ENCODE measurements at regions not wholly inside any gene's neighbourhood (a gene's known extent, or its start where the extent isn't known, plus 50 kb on each side); places are given as distances from the start of the nearest gene placed in this dataset.
"Not testable (repeated sequence)": the region's sequence is repeated elsewhere in the genome, so short reads cannot be mapped to it uniquely, and the experiment has no call there.

- DNase-seq (ENCODE audit: low read depth): no peak
Measured at GRCh38 chr14:55846826-55847446, 266.9 kb downstream of the KTN1 start.

GRCh38 chr14:55847766-55848165 lies 267.8 kb downstream of the KTN1 start:
- no peak for DNase-seq (ENCODE audit: low read depth)

GRCh38 chr14:55848964-55849363 lies 269.0 kb downstream of the KTN1 start:
- DNase-seq (ENCODE audit: low read depth): no peak

- DNase-seq (ENCODE audit: low read depth): no peak
Measured at GRCh38 chr14:55849833-55850232, 268.4 kb upstream of the PELI2 start.

GRCh38 chr14:55850825-55851241 lies 267.4 kb upstream of the PELI2 start:
- no peak for DNase-seq (ENCODE audit: low read depth)

- DNase-seq (ENCODE audit: low read depth): no peak
Measured at GRCh38 chr14:55851301-55851700, 266.9 kb upstream of the PELI2 start.

GRCh38 chr14:55851961-55852360 lies 266.2 kb upstream of the PELI2 start:
- DNase-seq (ENCODE audit: low read depth): no peak

- DNase-seq (ENCODE audit: low read depth): no peak
Measured at GRCh38 chr14:55855751-55856150, 262.5 kb upstream of the PELI2 start.

GRCh38 chr14:55858604-55859003 lies 259.6 kb upstream of the PELI2 start:
- no peak for DNase-seq (ENCODE audit: low read depth)

- not testable (repeated sequence) for DNase-seq (ENCODE audit: low read depth)
Measured at GRCh38 chr14:55861561-55861960, 256.6 kb upstream of the PELI2 start.

- DNase-seq (ENCODE audit: low read depth): no peak
Measured at GRCh38 chr14:55864890-55865655, 253.1 kb upstream of the PELI2 start.

GRCh38 chr14:55867311-55867710 lies 250.9 kb upstream of the PELI2 start:
- DNase-seq (ENCODE audit: low read depth): no peak

- no peak for DNase-seq (ENCODE audit: low read depth)
Measured at GRCh38 chr14:55867719-55868118, 250.5 kb upstream of the PELI2 start.

GRCh38 chr14:55869397-55870049 lies 248.7 kb upstream of the PELI2 start:
- no peak for DNase-seq (ENCODE audit: low read depth)

GRCh38 chr14:55873169-55873568 lies 245.0 kb upstream of the PELI2 start:
- no peak for DNase-seq (ENCODE audit: low read depth)

- no peak for DNase-seq (ENCODE audit: low read depth)
Measured at GRCh38 chr14:55874785-55875184, 243.4 kb upstream of the PELI2 start.

GRCh38 chr14:55877942-55878341 lies 240.3 kb upstream of the PELI2 start:
- DNase-seq (ENCODE audit: low read depth): no peak

- DNase-seq (ENCODE audit: low read depth): no peak
Measured at GRCh38 chr14:55881577-55882241, 236.5 kb upstream of the PELI2 start.

GRCh38 chr14:55884819-55885218 lies 233.4 kb upstream of the PELI2 start:
- DNase-seq (ENCODE audit: low read depth): no peak

GRCh38 chr14:55889124-55889523 lies 229.1 kb upstream of the PELI2 start:
- DNase-seq (ENCODE audit: low read depth): no peak

- DNase-seq (ENCODE audit: low read depth): no peak
Measured at GRCh38 chr14:55891692-55892091, 226.5 kb upstream of the PELI2 start.

- no peak for DNase-seq (ENCODE audit: low read depth)
Measured at GRCh38 chr14:55892906-55893305, 225.3 kb upstream of the PELI2 start.

GRCh38 chr14:55893705-55894104 lies 224.5 kb upstream of the PELI2 start:
- DNase-seq (ENCODE audit: low read depth): no peak
